ENCODE measurements at regions not wholly inside any gene's neighbourhood (a gene's known extent, or its start where the extent isn't known, plus 50 kb on each side); places are given as distances from the start of the nearest gene placed in this dataset.
"Not testable (repeated sequence)": the region's sequence is repeated elsewhere in the genome, so short reads cannot be mapped to it uniquely, and the experiment has no call there.

- not testable (repeated sequence) for DNase-seq (ENCODE audit: low spot score)
These were observed 360.4 kb downstream of the TMEM121 start for GRCh38 chr14:105886791-105887191.

- DNase-seq (ENCODE audit: low spot score), result no peak
These were observed 361.3 kb downstream of the TMEM121 start for GRCh38 chr14:105887692-105888091.

GRCh38 chr14:105888151-105888550 lies 361.8 kb downstream of the TMEM121 start:
- DNase-seq (ENCODE audit: low spot score), result no peak

GRCh38 chr14:105888784-105889665 lies 362.6 kb downstream of the TMEM121 start:
- DNase-seq (ENCODE audit: low spot score), result no peak

- DNase-seq (ENCODE audit: low spot score), result no peak
These were observed 363.5 kb downstream of the TMEM121 start for GRCh38 chr14:105889666-105890473.

- no peak for DNase-seq (ENCODE audit: low spot score)
These were observed 364.3 kb downstream of the TMEM121 start for GRCh38 chr14:105890474-105891220.

- DNase-seq (ENCODE audit: low spot score), result no peak
These were observed 364.8 kb downstream of the TMEM121 start for GRCh38 chr14:105891221-105891602.

GRCh38 chr14:105891631-105892452 lies 365.5 kb downstream of the TMEM121 start:
- no peak for DNase-seq (ENCODE audit: low spot score)

- DNase-seq (ENCODE audit: low spot score), result not testable (repeated sequence)
These were observed 366.4 kb downstream of the TMEM121 start for GRCh38 chr14:105892453-105893441.

GRCh38 chr14:105893686-105894085 lies 367.3 kb downstream of the TMEM121 start:
- not testable (repeated sequence) for DNase-seq (ENCODE audit: low spot score)

GRCh38 chr14:105894125-105894977 lies 368.0 kb downstream of the TMEM121 start:
- DNase-seq (ENCODE audit: low spot score), result no peak

- DNase-seq (ENCODE audit: low spot score), result no peak
These were observed 368.8 kb downstream of the TMEM121 start for GRCh38 chr14:105894978-105895881.

GRCh38 chr14:105896206-105896605 lies 369.8 kb downstream of the TMEM121 start:
- DNase-seq (ENCODE audit: low spot score), result not testable (repeated sequence)

GRCh38 chr14:105896961-105897724 lies 370.8 kb downstream of the TMEM121 start:
- DNase-seq (ENCODE audit: low spot score), result not testable (repeated sequence)

GRCh38 chr14:105897725-105898113 lies 371.3 kb downstream of the TMEM121 start:
- DNase-seq (ENCODE audit: low spot score), result no peak

- DNase-seq (ENCODE audit: low spot score), result no peak
These were observed 372.2 kb downstream of the TMEM121 start for GRCh38 chr14:105898482-105899010.
